GM18508 (cell line): ENCODE measurements at regions not wholly inside any gene's neighbourhood (a gene's known extent, or its start where the extent isn't known, plus 50 kb on each side); places are given as distances from the start of the nearest gene placed in this dataset.
A peak's percentile ranks its signal among the peaks of the same experiment; 100 is the strongest.

ENCODE experiments used
- ATAC-seq: cut with Tn5 transposase; IDR thresholded peaks from one replicate; pipeline ENCODE4 v1.9.1; 2021; ENCODE audit warnings: moderate number of reproducible peaks; ENCODE audit not compliant: insufficient read depth, unreplicated experiment

GRCh38 chr4:159443975-159444374 lies 341.1 kb downstream of the RAPGEF2 start:
- ATAC-seq: no peak

- ATAC-seq: no peak
These were observed 341.8 kb downstream of the RAPGEF2 start for GRCh38 chr4:159444678-159445077.

GRCh38 chr4:159445692-159446091 lies 342.8 kb downstream of the RAPGEF2 start:
- no peak for ATAC-seq

- ATAC-seq: peak; percentile 100
These were observed 343.5 kb downstream of the RAPGEF2 start for GRCh38 chr4:159446266-159446976.

GRCh38 chr4:159447296-159447695 lies 344.4 kb downstream of the RAPGEF2 start:
- no peak for ATAC-seq

GRCh38 chr4:159451006-159451405 lies 348.1 kb downstream of the RAPGEF2 start:
- ATAC-seq: no peak

GRCh38 chr4:159455675-159456237 lies 352.9 kb downstream of the RAPGEF2 start:
- no peak for ATAC-seq

GRCh38 chr4:159460371-159460770 lies 357.5 kb downstream of the RAPGEF2 start:
- ATAC-seq: no peak

- ATAC-seq: no peak
These were observed 360.4 kb downstream of the RAPGEF2 start for GRCh38 chr4:159463235-159463634.

GRCh38 chr4:159464302-159464701 lies 361.4 kb downstream of the RAPGEF2 start:
- ATAC-seq: no peak

GRCh38 chr4:159476886-159477285 lies 374.0 kb downstream of the RAPGEF2 start:
- ATAC-seq: no peak

- ATAC-seq: no peak
These were observed 377.9 kb downstream of the RAPGEF2 start for GRCh38 chr4:159480826-159481225.

GRCh38 chr4:159481936-159482335 lies 379.1 kb downstream of the RAPGEF2 start:
- no peak for ATAC-seq

- no peak for ATAC-seq
These were observed 380.4 kb downstream of the RAPGEF2 start for GRCh38 chr4:159483110-159483781.

GRCh38 chr4:159483782-159484741 lies 381.2 kb downstream of the RAPGEF2 start:
- ATAC-seq: no peak

- ATAC-seq: no peak
These were observed 382.0 kb downstream of the RAPGEF2 start for GRCh38 chr4:159484864-159485263.

- peak; percentile 93 for ATAC-seq
These were observed 384.4 kb downstream of the RAPGEF2 start for GRCh38 chr4:159487284-159487747.

GRCh38 chr4:159489646-159490045 lies 386.8 kb downstream of the RAPGEF2 start:
- ATAC-seq: no peak

GRCh38 chr4:159495515-159496236 lies 392.8 kb downstream of the RAPGEF2 start:
- ATAC-seq: no peak

- no peak for ATAC-seq
These were observed 393.4 kb downstream of the RAPGEF2 start for GRCh38 chr4:159496248-159496647.
